ENCODE measurements at regions not wholly inside any gene's neighbourhood (a gene's known extent, or its start where the extent isn't known, plus 50 kb on each side); places are given as distances from the start of the nearest gene placed in this dataset.

- TF ChIP-seq POLR2A (IDR thresholded peaks at IDR 0.05) (no peak), POLR2AphosphoS5 (IDR thresholded peaks at IDR 0.05) (no peak)
- TF ChIP-seq, protein P1, sequence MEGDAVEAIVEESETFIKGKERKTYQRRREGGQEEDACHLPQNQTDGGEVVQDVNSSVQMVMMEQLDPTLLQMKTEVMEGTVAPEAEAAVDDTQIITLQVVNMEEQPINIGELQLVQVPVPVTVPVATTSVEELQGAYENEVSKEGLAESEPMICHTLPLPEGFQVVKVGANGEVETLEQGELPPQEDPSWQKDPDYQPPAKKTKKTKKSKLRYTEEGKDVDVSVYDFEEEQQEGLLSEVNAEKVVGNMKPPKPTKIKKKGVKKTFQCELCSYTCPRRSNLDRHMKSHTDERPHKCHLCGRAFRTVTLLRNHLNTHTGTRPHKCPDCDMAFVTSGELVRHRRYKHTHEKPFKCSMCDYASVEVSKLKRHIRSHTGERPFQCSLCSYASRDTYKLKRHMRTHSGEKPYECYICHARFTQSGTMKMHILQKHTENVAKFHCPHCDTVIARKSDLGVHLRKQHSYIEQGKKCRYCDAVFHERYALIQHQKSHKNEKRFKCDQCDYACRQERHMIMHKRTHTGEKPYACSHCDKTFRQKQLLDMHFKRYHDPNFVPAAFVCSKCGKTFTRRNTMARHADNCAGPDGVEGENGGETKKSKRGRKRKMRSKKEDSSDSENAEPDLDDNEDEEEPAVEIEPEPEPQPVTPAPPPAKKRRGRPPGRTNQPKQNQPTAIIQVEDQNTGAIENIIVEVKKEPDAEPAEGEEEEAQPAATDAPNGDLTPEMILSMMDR (IDR thresholded peaks at IDR 0.05) = no peak
- Histone ChIP-seq H3K36me3 (no peaks in the 10 kb centered on the region), H3K27me3 (replicated peaks; ENCODE audit: insufficient read depth) (no peaks in the 10 kb centered on the region), H3K9me3 (no peaks in the 10 kb centered on the region), H3K4me1 (replicated peaks) (no peaks in the 10 kb centered on the region), H3K4me3 (no peak overlapping the region), H3K27ac (no peak overlapping the region)
- WGBS = 67% methylated on average over 1 of the region's 1 CpG
- no peak for DNase-seq (ENCODE audit: low spot score)
- intact Hi-C loops (cut with DNase I) = no loop called here
Measured at GRCh38 chr6:140684776-140685550, 1310.5 kb upstream of the CITED2 start.

GRCh38 chr6:140677781-140678528, 1303.5 kb upstream of the CITED2 start:
- TF ChIP-seq POLR2AphosphoS5 (IDR thresholded peaks at IDR 0.05) = no peak
- TF ChIP-seq, protein P1 (IDR thresholded peaks at IDR 0.05) = no peak
- no peak for TF ChIP-seq POLR2A (IDR thresholded peaks at IDR 0.05)
- H3K4me1 ChIP-seq (replicated peaks) = no peaks in the 10 kb centered on the region
- H3K27ac ChIP-seq = no peak overlapping the region
- H3K27me3 ChIP-seq (replicated peaks; ENCODE audit: insufficient read depth) = no peaks in the 10 kb centered on the region
- no peak overlapping the region for H3K4me3 ChIP-seq
- no peaks in the 10 kb centered on the region for H3K36me3 ChIP-seq
- no peaks in the 10 kb centered on the region for H3K9me3 ChIP-seq
- DNase-seq (ENCODE audit: low spot score) = no peak
- intact Hi-C loops (cut with DNase I) = no loop called here
- 75% methylated on average over 5 of the region's 5 CpGs for WGBS

GRCh38 chr6:140671926-140672325, 1297.5 kb upstream of the CITED2 start:
- intact Hi-C loops (cut with DNase I) = no loop called here
- H3K36me3 ChIP-seq = no peaks in the 10 kb centered on the region
- DNase-seq (ENCODE audit: low spot score) = no peak
- H3K4me1 ChIP-seq (replicated peaks) = no peaks in the 10 kb centered on the region
- TF ChIP-seq, protein P1 (IDR thresholded peaks at IDR 0.05) = no peak
- TF ChIP-seq POLR2AphosphoS5 (IDR thresholded peaks at IDR 0.05) (no peak), POLR2A (IDR thresholded peaks at IDR 0.05) (no peak)
- WGBS = 90% methylated on average over 2 of the region's 2 CpGs
- no peaks in the 10 kb centered on the region for H3K27me3 ChIP-seq (replicated peaks; ENCODE audit: insufficient read depth)
- no peak overlapping the region for H3K27ac ChIP-seq
- no peaks in the 10 kb centered on the region for H3K9me3 ChIP-seq
- no peak overlapping the region for H3K4me3 ChIP-seq

DNA sequence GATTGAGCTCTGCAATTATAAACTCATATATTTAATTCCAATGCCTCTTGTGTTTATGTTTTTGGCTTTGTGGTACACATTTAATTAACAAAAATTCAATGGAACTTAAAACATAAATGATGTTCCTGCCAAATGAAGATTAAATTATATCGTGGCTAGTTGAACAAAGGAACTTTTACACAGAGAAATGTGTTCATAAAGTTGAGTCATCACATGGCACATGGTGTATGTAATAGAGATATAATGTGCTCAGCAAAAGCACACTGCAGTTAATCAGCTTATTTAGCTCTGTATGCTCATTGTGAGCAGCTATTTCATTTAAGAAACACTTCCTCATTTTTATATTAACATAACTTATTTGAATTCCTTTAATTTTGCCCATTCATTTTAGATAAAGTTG, 1295.6 kb upstream of the CITED2 start:
- Histone ChIP-seq H3K4me1 (replicated peaks) (no peaks in the 10 kb centered on the region), H3K36me3 (no peaks in the 10 kb centered on the region), H3K4me3 (no peak overlapping the region), H3K9me3 (no peaks in the 10 kb centered on the region), H3K27me3 (replicated peaks; ENCODE audit: insufficient read depth) (no peaks in the 10 kb centered on the region), H3K27ac (no peak overlapping the region)
- no peak for DNase-seq (ENCODE audit: low spot score)
- TF ChIP-seq POLR2A (IDR thresholded peaks at IDR 0.05) (no peak), POLR2AphosphoS5 (IDR thresholded peaks at IDR 0.05) (no peak)
- TF ChIP-seq, protein P1 (IDR thresholded peaks at IDR 0.05) = no peak
- 35% methylated on average over 1 of the region's 1 CpG for WGBS
- intact Hi-C loops (cut with DNase I) = no loop called here
